Medulla oblongata (tissue), 1 donor: ENCODE measurements at regions not wholly inside any gene's neighbourhood (a gene's known extent, or its start where the extent isn't known, plus 50 kb on each side); places are given as distances from the start of the nearest gene placed in this dataset.
A peak's percentile ranks its signal among the peaks of the same experiment; 100 is the strongest.

Source experiments
- DNase-seq: peaks from one replicate; pipeline ENCODE4 v3.0.0-alpha.2; 2015; ENCODE audit errors: extremely low spot score

DNA sequence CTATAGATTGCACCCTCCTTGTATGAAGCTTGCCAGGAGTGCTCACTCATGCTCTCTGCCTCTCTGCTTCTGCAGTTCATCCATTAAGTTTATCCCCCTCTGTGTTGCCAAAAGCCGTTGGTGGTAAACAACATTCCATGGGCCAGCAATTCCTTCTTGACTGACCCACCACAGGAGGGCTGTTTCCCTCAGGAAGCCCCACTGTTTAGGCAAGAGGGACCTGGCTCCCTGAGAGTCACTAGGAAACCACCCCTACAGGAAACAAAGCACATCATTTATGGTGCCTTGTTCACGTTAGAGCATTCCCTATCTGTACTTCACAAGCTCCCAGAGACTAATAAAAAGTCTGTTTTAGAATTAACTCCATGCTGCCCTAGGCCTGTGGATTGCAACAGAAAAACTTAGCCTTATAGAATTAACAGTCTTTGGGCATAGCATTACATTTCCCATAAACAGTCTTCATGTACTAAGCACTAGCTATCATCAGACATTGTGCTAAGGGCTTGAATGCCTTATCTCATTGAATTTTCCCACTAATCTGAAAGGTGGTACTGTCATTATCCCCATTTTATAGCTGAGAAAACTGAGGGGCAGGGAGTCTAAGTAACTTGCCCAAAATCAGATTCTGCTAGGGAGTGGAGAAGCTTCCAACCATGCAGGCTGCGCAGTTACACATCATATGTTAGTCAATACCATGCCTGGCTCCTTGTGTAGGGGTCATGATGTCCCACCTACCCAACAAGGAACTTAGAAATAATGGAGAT lies 149.9 kb downstream of the SHQ1 start:
- DNase-seq = no peak

DNA sequence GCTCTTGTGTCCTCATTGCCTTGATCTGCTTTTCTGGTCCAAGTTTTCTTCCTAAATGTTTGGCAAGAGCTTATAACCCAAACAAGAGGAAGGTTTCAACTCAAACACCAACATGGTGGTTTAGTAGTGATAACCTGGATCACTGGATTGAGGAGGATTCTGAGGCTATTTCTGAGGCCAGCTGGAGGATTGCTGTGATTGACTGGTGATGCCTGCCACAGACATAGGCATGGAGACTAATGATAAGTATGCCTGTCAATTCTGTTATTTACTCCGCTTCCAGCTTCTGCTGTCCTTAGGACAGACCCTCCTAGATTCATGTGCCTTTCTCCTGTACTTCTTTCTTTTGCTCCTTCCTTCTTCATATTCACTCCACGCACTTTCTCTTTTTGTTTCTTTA lies 150.5 kb downstream of the SHQ1 start:
- DNase-seq = no peak

DNA sequence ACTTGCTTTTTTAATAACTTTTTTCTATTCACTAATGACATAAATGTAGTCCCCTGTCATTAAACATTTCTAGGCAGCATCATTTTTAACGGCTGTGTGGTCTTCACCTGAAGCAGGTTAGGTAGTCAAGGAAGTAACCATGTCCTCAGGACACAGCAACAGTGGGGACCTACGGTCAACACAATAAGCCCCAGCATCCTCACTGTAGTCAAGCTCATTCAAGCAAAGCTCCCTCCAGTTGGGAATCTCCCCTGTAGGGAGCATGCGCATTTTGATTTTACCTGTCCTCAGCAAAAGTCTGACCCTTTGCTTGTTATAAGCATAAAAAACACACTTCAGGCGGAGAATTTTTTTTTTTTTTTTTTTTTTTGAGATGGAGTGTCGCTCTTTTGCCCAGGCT lies 151.4 kb downstream of the SHQ1 start:
- no peak for DNase-seq

DNA sequence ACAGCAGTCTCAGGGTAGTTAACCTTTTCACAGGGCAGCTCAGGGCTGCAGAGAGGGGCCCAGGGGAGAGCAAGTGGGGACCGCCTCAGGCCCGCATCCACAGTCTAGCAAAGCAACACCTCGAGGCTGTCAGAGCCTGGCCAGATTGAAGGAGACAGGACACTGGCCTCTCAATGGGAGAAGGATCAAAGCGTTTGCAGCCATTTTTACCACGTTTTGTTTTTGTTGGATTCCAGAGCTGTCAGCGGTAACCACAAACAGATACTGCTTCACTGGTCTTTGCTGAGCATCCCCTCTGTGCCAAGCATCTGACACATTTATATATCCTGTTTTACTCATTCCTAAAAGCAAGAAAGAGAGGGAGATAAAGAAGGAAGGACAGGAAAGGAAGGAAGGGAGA lies 153.8 kb downstream of the SHQ1 start:
- DNase-seq = no peak

DNA sequence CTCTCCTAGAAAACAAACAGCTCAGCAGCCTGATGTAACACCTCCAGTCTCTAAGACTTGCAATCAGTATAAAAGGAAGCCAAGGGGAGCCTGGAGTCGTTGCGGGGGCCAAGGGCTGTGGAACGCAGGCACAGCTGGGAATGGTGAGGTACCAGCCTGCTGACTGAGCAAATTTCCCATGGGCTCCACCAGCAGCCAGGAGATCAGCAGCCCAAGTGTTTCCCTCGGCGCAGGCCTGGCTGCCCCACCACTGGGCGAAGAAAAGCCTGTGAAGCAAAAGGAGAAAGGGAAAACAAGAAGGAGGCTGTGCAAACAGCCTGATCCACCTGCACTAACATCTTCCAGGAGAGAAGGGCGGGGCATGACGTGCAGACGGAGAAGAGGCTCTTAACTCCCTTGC lies 155.3 kb downstream of the SHQ1 start:
- DNase-seq = no peak

DNA sequence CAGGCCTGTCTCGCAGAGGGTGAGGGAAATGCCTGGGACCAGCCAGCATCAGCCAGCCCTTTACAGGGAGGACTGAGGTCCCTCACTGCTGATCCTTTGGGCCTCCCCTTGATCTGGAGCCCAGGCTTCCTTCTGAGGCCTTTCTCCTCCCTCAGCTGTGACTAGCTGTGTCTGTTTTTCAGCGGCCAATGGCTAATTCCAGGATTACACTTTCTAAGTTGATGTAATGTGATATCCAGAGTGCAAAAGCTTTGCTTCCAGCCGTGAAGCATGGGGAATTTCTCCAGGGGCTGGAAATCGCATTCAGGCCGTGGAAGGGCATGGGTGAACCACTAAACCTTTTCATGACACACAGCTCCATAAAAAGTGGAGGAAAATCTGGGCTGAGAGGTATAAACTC lies 157.6 kb downstream of the SHQ1 start:
- no peak for DNase-seq

DNA sequence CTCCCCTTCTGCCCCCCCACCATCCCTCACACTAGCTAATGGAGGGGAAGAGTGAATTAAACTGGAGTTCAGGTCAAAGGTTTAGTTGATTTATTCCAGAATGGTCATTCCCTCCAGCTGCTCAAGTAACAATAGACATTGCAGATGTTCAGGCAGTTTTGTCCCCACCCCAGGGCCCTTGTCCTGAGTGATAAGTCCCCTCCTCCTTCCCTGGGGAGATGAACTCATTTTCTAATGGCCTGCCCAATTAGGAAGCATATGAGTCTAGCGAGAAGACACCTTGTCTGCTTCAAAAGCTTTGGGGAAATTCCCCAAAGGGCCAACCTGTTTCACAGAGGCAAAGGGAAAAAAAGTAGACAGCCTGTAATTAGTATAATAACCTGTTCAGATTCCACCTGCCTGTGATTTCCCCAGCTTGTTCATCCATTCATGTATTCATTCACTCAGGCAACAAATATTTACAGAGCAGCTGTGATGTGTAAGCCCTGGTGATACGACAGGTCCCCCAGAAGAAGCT lies 165.3 kb downstream of the SHQ1 start:
- DNase-seq = no peak

DNA sequence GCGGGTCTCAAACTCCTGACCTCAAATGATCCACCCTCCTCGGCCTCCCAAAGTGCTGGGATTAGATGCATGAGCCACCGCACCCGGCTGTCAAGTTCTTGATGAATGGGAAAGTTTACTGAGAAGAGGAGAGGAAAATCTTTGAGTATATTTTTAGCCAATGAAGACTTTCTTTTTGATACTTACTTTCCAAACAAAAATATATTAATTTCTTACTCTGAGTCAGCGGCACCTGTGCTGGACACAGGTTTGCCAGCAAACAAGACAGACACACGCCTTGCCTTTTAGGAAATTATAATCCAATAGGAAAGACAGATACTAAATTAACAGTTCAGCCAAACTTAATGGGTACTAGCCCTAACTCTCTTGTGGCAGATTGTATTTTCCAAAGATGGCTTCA lies 166.6 kb downstream of the SHQ1 start:
- DNase-seq = no peak

DNA sequence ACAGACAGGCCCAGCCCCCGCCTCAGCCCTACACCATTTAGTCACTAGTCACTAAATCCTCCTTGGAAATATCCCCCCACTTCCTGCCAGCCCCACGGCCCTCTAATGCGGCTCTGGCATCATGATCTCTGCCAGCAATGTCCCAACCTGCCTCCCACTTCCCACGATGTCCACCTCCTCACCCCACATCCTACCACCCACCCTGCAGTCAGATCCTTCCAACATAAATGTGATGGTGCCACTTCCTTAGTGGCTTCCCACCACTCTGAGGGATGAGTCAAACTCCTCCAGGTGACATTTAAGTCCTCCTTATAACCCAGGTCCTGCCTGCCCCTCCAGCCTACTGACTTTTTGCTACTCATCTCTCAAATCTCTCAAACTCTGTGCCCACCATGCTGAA lies 167.5 kb downstream of the SHQ1 start:
- no peak for DNase-seq

DNA sequence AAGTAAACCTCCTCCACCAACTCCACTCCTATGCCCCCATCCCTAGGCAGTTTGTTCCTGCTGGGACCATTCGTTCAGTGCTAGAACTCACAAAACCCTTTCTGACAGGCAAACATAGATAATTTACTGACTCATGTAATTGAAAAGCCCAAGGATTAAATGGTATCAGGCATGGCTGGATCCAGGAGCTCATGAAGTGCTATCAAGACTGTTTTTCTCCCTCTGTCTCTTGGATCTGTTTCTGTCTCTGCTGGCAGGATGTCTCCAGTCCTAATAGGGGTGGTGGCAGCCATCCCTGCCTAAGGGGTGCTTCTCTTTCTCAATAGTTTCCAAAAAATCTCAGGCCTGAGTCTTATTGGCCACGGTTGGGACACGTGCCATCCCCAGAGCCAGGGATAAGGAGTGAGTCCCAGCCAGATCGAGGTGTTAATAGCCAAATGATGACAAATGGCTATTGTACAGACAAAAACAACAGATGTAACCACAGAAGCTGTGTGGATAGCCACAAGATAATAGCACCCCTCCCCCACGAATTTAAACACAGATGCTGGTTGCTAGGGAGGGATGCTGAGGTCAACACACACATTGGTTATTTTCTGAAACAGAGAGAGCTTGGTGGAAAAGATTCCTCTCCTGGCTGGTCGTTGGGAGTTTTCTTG lies 168.6 kb downstream of the SHQ1 start:
- no peak for DNase-seq

DNA sequence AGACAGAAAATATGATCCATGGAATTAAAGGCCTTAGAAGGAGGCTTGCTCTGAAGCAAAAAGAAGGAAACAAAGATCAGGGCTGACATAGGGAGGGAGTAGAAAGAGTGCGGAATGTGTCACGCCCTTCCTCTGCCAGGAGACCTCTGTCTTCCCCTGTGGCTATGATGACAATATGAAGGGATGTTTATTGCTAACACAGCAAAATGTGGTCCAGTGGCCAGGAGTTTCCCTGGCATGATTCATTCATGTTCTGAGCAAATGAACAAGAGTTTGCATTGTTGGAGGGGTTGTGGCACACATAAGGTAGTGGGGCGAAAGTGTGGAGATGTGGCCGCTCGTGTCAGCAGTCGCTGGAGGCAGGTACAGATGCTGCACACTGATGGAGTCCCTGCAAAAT lies 169.4 kb downstream of the SHQ1 start:
- no peak for DNase-seq

DNA sequence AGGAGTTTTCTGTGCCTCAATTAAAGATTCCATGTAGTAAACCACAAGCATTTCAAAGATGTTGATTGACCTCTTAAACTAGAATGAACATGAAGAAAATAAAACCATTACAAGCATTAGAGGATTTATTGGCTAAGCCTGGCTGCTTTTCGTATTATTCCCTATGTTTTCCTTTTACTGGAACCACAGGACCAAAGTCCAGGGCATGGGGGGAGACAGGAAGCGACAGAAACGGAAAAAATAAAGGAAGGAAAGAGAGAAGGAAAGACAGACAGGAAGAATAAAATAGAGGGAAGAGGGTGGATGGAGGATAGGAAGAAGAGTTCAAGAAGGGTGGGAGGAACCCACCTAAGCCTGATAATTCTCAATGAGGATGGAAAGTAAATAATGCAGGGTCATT lies 169.9 kb downstream of the SHQ1 start:
- no peak for DNase-seq

DNA sequence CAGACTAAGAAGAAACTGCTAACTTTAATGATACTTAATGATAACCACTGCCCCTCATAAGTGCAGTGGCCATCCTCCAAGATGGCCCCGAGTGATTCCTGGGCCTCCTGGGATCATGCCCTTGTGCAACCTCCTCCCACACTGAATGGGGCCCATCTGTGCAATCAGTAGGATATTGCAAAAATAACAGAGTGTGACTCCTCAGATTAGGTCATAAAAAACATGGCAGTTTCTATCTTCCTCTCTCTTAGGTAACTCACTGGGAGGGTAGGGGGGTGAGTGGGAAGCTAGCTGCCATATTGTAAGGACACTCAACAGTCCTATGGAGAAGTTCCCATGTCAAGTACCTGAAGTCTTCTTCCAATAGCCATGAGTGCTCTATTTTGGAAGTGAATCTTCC lies 173.0 kb downstream of the SHQ1 start:
- no peak for DNase-seq

DNA sequence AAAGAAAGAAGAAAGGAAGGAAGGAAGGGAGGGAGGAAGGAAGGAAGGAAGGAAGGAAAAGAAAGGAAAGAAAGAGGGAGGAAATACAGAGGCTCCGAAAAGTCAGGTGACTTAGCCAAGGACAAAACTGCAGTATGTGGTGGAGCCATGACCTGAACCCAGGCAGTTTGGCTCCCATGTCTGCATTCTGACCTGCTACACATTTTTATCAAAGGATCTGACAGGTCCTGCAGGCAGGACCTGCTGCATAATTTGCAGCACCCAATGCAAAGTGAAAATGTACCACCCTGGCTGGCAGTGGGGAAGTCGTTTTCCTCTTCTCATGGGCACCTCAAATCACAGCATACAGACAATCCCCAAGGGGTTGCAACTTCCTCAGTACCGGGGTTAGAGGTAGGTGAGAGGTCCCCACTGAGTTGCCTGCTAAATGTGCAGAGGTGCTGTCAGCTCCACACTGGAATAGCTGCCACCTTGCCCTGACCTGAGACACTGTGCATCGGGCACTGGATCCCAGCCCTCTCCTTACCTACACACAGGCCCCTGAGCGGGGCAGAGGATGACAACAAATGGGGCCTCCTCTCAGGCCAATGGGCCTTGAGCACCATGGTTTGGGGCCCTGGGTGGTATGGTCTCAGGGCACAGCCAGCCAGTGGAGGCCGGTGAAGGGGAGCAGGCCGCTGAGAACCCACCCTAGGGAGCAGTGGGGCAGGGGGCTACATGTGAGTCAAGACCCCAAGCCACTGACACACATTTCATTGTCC lies 175.1 kb downstream of the SHQ1 start:
- DNase-seq = no peak

DNA sequence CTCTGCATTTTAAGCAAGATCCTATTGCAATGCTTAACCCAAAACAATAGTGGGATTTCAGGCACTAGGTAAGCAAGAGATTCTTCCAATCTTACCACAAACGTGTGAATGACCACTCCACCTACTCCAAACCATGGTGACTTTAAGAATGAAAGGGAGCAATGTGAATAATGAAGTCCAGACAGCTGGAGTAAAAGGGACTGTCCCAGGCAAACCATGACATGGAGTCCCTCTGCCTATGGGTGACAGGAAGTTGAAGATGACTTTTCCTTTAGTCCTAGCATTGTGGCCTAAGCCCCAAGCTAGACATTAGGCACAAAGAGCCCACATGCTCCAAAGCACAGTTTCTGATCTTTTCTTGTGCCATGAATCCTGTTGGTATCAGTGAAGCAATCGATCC lies 179.0 kb downstream of the SHQ1 start:
- DNase-seq = no peak

DNA sequence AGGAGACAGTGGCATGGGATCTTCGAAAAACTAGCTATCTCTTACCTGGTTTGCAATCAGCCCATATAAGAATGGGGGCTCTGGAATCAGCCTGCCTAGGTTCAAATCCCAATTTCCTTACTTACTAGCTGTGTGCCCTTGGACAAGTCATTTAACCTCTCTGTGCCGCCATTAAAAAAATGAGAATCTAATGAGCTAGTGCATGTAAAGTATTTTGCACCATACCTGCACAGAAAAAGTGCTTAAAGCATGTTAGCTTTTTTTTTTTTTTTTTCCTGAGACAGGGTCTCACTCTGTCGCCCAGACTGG lies 181.8 kb downstream of the SHQ1 start:
- DNase-seq = no peak

DNA sequence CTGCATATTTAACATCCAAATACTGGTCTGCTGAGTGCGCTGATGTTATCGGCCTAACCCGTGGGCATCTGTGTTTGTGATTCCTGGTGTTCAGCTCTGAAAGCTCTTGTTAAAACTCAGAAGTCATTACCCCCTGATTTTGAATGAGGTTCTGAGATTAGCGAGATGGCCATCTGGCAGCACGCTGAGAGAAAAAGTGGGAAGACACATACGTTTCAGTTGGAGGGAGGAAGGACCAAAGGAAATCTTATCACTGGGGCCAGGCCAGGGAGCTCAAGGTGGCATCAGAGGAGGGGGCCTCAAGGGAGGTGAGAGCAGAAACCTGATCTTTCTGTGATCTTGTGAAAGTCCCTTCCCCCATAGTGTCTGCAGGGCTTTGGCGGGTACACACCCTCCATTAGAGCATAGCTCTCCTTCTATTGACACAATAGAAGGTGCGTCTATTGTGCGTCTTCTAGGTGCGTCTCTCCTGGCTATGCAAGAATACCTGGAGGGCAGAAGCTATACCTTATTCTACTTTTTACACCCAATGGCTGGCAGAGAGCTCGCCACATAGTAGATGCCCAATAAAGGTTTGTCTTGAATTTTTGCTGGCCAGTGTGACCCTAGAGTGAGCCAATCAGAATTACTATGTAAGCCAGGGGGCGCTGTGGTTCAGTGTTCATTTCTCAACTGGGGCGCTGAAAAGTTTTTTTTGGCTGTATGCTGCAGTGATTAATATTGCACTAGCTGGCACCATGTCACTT lies 182.4 kb downstream of the SHQ1 start:
- no peak for DNase-seq

DNA sequence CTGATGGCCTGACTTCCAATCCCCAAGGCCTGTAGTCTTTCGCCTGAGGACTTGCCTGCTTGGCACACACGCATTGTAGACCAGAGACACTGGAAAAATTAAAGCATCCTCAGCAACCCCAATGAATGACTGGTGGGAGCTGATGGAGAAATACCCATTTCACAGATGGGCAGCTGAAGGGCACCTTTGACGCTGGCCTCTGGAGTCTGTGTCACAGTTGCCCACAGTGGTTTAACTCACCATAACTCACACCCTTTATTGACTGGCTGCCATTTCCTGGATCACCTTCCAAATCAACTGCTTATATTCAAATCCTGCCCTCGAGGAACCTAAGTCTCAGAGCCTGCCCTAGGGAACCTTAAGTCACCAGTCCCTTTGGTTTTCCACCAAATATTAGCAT lies 183.1 kb downstream of the SHQ1 start:
- DNase-seq = no peak

DNA sequence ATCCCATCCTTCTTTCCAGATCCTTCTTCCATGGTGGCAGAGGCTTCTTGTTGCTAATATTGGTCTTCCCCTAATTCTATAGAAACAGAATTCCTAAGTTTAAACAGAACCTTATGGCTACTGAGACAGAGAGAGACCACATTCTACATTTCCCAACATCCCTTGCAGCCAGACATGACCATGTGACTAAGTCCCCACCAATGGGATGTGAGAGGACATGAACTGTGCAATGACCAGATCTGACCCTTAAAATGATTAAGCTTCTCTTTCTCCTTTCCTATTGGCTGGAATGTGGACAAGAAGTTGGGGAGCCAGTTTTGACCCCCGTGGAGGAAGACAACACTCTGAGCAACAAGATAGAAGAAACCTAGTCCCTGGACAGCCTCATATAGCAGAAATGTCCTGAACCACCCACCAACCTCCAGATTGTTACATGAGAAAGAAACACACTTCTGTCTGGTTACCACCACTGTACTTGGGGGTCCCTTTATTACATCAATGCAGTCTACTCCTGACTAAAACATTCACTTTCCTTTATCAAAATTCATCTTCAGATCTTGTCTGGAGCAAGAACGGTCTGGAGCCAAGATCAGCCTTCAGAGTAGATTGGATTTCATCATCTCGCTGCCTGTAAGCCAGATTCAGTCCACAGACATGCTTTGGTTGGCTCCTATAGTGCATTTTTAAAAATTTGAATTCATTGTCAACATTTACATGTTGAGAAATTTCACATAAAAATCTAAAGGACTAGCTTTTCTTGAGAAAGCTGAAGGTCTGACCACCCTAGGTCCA lies 183.9 kb downstream of the SHQ1 start:
- DNase-seq = no peak

DNA sequence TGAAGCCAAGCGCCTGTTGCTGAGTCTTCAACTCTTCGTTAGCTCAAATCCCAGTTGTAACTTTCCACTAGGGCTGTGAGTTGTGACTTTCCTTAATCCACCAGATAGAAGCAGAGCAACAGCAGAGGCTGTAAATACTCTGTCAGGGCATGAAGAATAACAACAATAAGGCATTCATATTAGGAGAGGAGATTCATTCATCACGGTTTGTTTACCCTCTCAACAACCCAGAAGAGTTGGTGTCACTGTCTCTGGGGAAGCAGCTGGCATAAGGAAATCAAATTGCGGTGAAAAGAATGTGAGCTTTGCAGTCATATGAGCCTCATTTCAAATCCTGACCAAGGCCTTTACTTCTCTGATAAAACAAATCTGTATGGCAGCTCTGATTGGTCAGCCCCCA lies 184.8 kb downstream of the SHQ1 start:
- peak; percentile 91 for DNase-seq

DNA sequence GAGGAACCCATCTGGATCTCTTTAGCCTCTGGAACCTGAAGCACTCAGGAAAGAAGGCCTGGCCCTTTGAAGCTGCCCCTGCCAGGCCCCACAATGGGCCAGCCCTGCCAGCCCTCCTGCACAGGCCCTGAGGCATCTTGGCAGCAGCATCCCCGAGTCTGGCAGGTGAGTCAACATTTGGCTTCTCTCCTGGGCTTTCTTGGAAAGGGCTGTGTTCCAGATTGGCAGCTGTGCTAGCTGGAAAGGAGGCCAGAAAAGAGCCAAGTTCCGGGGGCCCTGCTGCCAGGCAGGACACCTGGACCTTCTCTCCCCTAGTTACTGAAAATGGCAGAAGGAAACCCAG lies 187.2 kb downstream of the SHQ1 start:
- DNase-seq = peak; percentile 61
